SK-N-MC (cell line): ENCODE measurements at regions not wholly inside any gene's neighbourhood (a gene's known extent, or its start where the extent isn't known, plus 50 kb on each side); places are given as distances from the start of the nearest gene placed in this dataset.

Experiments
- EZH2 ChIP-seq: fragments of 200-600 bp; sonication (generic); IDR thresholded peaks from one replicate; pipeline ENCODE4 v1.6.1; 2017; ENCODE audit warnings: antibody characterized with exemption
- FOXP2 ChIP-seq: optimal IDR thresholded peaks from 2 replicates; pipeline ENCODE3; 2011; ENCODE audit warnings: mild to moderate bottlenecking, moderate library complexity; ENCODE audit not compliant: insufficient read depth; ENCODE audit errors: extremely low read length, control extremely low read depth
- POLR2AphosphoS5 ChIP-seq: IDR thresholded peaks from 2 replicates; pipeline ENCODE4 v1.6.1; 2012; ENCODE audit warnings: mild to moderate bottlenecking, low read depth, low read length, borderline replicate concordance

DNA sequence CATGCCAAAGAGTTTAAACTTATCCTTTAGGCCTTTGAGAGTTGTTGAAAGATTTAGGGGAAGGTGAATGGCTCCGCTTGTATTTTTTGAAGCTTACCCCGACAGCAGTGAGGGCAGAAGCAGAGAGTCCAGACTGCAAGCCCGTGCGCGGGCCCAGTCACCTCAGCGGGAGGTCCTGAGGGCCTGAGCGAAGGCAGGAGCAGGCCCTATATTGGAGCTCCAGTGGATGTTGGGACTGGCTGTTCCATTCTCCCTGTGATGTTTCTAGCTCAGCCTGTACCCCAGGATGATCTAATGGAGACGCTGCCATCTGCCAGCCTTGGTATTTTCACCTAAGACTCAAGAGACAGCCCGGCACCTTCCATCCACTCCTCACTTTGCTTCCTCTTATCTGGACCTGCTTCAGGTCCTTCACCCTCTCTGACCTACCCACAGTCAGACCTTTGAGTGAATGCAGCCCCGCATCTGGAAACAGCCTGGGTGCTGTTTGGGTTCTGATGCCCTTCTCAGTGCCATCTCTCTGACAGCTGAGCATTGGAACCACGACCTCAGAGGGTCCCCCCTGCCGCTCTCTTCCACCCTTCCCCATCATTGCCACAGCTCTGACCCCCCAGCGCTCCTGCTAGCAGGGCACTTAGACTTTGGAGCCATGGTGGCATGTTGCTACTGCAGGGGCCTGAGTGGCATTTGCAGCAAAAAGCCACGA, 628.2 kb upstream of the CADM1 start:
- TF ChIP-seq EZH2 (no peak), FOXP2 (no peak), POLR2AphosphoS5 (no peak)
